Left lung (tissue), 4 donors: ENCODE measurements at regions not wholly inside any gene's neighbourhood (a gene's known extent, or its start where the extent isn't known, plus 50 kb on each side); places are given as distances from the start of the nearest gene placed in this dataset.
A peak's percentile ranks its signal among the peaks of the same experiment; 100 is the strongest.

Experiments
- ATAC-seq: fragments of 200-7000 bp; cut with Tn5 transposase; one replicate; pipeline ENCODE4 v1.9.1; 2020; ENCODE audit warnings: moderate library complexity
- DNase-seq, 4 donors: peaks; one replicate each; pipeline ENCODE4 v3.0.0-alpha.2; 2013 to 2020
- H3K27ac ChIP-seq, 2 donors: fragments of 200-600 bp; sonication (generic) in 1 of 2; one replicate each; pipeline versions ENCODE4 v1.5.0 to v1.8.0; 2020 to 2021
- H3K27me3 ChIP-seq, 2 donors: fragments of 200-600 bp; sonication (generic) in 1 of 2; one replicate each; pipeline versions ENCODE4 v1.5.0 to v1.8.0; 2020 to 2021
- H3K36me3 ChIP-seq, 2 donors: fragments of 200-600 bp; sonication (generic) in 1 of 2; one replicate each; pipeline versions ENCODE4 v1.5.0 to v1.8.0; 2020 to 2021
- H3K4me1 ChIP-seq, 2 donors: fragments of 200-600 bp; one replicate each; pipeline ENCODE4 v1.8.0; 2021
- H3K4me3 ChIP-seq, 2 donors: fragments of 200-600 bp; sonication (generic) in 1 of 2; one replicate each; pipeline versions ENCODE4 v1.5.0 to v1.8.0; 2020 to 2021; ENCODE audit warnings: mild to moderate bottlenecking in 1 of 2
- H3K9me3 ChIP-seq, 2 donors: fragments of 200-600 bp; sonication (generic) in 1 of 2; one replicate each; pipeline versions ENCODE4 v1.5.0 to v1.8.0; 2020 to 2021
- intact Hi-C, 2 donors: fragments of 100-400 bp; cut with DNase I; formaldehyde crosslinking; loops; one replicate each; pipeline versions ENCODE4 v1.11.2 to v1.14.2; 2022
- TF ChIP-seq, protein P1 (sequence below), 2 donors: fragments of 200-600 bp; sonication (generic) in 1 of 2; IDR thresholded peaks; one replicate each; pipeline versions ENCODE4 v1.5.0 to v1.8.0; 2021; ENCODE audit warnings: antibody characterized with exemption in 2 of 2
- donor health status: DM: no; HTN: yes; CAD: no.
- donor health status: DM: no; HTN: no; CAD: no.

DNA sequence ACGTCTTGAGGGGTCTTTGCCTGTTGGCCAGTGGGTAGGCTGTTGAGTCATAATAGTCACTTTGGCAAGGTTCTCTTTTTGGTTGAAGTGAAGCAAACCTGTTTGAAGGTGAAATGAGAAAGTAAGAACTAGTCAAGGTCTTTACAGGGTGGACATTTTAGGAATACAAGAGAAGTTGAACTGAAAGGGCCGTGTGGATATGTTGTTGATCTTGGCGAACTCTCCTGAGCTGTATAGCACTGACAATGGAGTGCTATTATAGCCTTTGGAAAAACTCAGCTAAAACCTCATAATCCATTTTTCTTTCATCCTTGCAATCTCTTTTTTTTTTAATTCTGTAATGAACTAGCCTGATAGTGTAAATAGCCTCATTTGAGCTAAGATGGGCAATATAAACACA lies 248.1 kb downstream of the MEIS1 start:
- Histone ChIP-seq H3K4me3 (no peak overlapping the region), H3K4me1 (no peaks in the 10 kb centered on the region), H3K9me3 (no peaks in the 10 kb centered on the region), H3K27ac (no peak overlapping the region), H3K27me3 (no peaks in the 10 kb centered on the region), H3K36me3 (no peaks in the 10 kb centered on the region)
- TF ChIP-seq, protein P1, sequence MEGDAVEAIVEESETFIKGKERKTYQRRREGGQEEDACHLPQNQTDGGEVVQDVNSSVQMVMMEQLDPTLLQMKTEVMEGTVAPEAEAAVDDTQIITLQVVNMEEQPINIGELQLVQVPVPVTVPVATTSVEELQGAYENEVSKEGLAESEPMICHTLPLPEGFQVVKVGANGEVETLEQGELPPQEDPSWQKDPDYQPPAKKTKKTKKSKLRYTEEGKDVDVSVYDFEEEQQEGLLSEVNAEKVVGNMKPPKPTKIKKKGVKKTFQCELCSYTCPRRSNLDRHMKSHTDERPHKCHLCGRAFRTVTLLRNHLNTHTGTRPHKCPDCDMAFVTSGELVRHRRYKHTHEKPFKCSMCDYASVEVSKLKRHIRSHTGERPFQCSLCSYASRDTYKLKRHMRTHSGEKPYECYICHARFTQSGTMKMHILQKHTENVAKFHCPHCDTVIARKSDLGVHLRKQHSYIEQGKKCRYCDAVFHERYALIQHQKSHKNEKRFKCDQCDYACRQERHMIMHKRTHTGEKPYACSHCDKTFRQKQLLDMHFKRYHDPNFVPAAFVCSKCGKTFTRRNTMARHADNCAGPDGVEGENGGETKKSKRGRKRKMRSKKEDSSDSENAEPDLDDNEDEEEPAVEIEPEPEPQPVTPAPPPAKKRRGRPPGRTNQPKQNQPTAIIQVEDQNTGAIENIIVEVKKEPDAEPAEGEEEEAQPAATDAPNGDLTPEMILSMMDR (IDR thresholded peaks at IDR 0.05), result no peak
- no peak for DNase-seq
- intact Hi-C loops, result no loop called here
- ATAC-seq, result no peak

DNA sequence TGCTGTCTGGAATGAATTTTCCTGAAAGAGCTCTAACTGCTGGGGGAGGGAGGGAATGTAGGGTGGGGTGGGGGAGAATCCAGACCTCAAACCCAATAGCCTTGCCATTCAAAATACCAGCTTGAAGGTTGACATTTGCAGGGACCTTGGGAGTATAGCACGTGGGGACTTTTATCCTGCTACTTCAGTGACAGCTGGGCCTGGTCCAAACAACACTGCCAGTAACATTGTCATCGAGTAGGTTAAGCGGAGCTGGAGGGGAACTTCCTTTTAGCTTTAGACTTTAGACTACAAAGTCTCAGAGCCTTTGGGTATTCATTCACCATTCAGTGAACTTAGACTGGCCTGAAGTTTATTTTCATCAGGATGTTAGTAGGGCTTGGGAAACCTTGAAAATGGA lies 248.7 kb downstream of the MEIS1 start:
- TF ChIP-seq, protein P1 (IDR thresholded peaks at IDR 0.05), result no peak
- DNase-seq (no peak), ATAC-seq (no peak)
- Histone ChIP-seq H3K27me3 (no peaks in the 10 kb centered on the region), H3K9me3 (no peaks in the 10 kb centered on the region), H3K4me3 (no peak overlapping the region), H3K4me1 (no peaks in the 10 kb centered on the region), H3K36me3 (no peaks in the 10 kb centered on the region), H3K27ac (no peak overlapping the region)
- intact Hi-C loops, result no loop called here

DNA sequence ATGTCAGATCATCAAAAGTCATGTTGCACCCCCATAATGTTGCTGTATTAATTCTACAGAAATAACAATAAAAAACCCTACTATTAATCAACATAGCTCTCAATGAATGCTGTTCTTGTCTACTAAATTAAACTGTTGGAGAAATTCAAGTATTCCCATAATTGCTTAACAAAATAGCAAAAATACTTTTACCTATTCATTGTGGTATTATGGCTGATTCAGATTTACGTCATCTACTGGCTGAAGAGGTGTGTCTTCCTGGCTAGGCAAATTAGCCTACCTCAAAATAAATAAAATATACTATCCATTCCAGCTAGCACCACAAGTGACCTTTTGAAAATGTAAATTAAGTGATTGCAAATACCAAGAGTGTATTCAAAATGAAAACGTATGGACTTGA lies 249.4 kb downstream of the MEIS1 start:
- no peak overlapping the region for H3K27ac ChIP-seq
- H3K36me3 ChIP-seq, result no peaks in the 10 kb centered on the region
- no peak overlapping the region for H3K4me3 ChIP-seq
- H3K27me3 ChIP-seq, result no peaks in the 10 kb centered on the region
- ATAC-seq (no peak), DNase-seq (no peak)
- no peaks in the 10 kb centered on the region for H3K9me3 ChIP-seq
- no peaks in the 10 kb centered on the region for H3K4me1 ChIP-seq
- intact Hi-C loops, result no loop called here
- TF ChIP-seq, protein P1 (IDR thresholded peaks at IDR 0.05), result no peak

DNA sequence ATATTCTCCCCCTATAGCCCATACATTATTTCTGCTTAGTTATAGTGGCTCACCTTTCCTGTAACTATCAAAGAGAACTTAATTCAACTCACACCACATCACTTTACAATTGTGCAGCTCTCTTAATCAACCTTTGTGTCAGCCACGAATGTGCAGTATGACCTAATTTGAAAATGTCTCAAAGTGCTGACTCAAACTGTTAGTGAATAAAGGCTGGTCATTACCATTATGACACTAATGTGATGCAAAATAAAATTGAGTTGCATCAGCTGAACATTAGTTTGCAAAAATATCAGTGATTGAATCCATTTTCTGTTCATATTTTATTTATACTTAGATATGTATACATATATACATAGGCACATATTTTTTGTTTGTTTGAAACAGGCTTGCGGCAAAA lies 251.8 kb downstream of the MEIS1 start:
- TF ChIP-seq, protein P1 (IDR thresholded peaks at IDR 0.05), result no peak
- no peaks in the 10 kb centered on the region for H3K36me3 ChIP-seq
- intact Hi-C loops, result no loop called here
- no peaks in the 10 kb centered on the region for H3K4me1 ChIP-seq
- no peak overlapping the region for H3K27ac ChIP-seq
- H3K4me3 ChIP-seq, result no peak overlapping the region
- DNase-seq, result no peak
- no peak for ATAC-seq
- H3K27me3 ChIP-seq, result no peaks in the 10 kb centered on the region
- H3K9me3 ChIP-seq, result no peaks in the 10 kb centered on the region

DNA sequence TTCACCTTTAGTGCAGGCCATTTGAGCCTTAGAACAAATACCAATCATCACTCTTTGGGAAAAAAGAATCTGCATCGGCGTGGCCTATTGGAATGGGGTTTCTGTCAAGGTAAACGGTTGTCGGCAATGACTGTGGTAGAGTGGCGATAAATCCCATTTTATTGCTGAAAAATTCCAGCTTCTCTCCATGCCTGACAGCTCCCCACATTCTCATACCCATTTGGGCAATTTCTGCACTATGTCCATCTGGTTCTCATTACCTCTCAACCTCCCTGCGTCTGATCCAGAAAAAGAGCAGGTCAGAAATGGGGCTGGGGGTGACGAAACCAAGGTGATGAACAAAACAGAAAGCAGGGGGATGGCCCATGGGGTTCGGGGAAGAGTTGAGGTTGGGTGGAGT lies 254.0 kb downstream of the MEIS1 start:
- ATAC-seq (no peak), DNase-seq (no peak)
- intact Hi-C loops, result no loop called here
- H3K9me3 ChIP-seq, result no peaks in the 10 kb centered on the region
- no peak overlapping the region for H3K4me3 ChIP-seq
- H3K4me1 ChIP-seq, result no peaks in the 10 kb centered on the region
- TF ChIP-seq, protein P1 (IDR thresholded peaks at IDR 0.05), result no peak
- peak overlapping the region in 1 of 2 donors; percentile 71 for H3K27ac ChIP-seq
- no peaks in the 10 kb centered on the region for H3K27me3 ChIP-seq
- no peaks in the 10 kb centered on the region for H3K36me3 ChIP-seq
